ENCODE measurements at regions not wholly inside any gene's neighbourhood (a gene's known extent, or its start where the extent isn't known, plus 50 kb on each side); places are given as distances from the start of the nearest gene placed in this dataset.
"Not testable (repeated sequence)": the region's sequence is repeated elsewhere in the genome, so short reads cannot be mapped to it uniquely, and the experiment has no call there.

DNA sequence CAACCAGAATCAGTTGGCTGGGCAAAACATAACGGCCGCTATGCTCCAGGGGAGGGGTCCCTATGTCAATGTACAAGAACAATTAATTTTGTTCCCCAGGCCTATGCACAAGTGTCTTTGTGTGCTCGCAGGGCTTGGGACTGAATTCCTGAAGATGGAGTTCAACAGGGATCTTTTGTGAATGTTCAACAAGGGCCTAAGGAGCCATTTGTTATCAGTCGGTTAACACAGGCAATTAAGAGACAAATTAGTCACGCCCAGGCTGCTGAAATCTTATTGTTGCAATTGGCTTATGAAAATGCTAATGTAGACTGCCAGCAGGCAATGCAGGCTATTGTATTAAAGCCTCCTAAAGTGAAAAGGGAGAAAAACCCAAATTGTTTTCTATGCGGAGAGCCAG, 117.5 kb downstream of the ZNF429 start:
- Histone ChIP-seq H3K4me3 (no peak overlapping the region), H3K4me1 (no peaks in the 10 kb centered on the region), H3K27ac (no peak overlapping the region), H3K27me3 (no peaks in the 10 kb centered on the region), H3K9me3 (no peaks in the 10 kb centered on the region), H3K36me3 (no peaks in the 10 kb centered on the region)
- TF ChIP-seq, protein P1, sequence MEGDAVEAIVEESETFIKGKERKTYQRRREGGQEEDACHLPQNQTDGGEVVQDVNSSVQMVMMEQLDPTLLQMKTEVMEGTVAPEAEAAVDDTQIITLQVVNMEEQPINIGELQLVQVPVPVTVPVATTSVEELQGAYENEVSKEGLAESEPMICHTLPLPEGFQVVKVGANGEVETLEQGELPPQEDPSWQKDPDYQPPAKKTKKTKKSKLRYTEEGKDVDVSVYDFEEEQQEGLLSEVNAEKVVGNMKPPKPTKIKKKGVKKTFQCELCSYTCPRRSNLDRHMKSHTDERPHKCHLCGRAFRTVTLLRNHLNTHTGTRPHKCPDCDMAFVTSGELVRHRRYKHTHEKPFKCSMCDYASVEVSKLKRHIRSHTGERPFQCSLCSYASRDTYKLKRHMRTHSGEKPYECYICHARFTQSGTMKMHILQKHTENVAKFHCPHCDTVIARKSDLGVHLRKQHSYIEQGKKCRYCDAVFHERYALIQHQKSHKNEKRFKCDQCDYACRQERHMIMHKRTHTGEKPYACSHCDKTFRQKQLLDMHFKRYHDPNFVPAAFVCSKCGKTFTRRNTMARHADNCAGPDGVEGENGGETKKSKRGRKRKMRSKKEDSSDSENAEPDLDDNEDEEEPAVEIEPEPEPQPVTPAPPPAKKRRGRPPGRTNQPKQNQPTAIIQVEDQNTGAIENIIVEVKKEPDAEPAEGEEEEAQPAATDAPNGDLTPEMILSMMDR (IDR thresholded peaks at IDR 0.05) = no peak
- ATAC-seq (no peak), DNase-seq (no peak)
- intact Hi-C loops (cut with DNase I) = no loop called here

DNA sequence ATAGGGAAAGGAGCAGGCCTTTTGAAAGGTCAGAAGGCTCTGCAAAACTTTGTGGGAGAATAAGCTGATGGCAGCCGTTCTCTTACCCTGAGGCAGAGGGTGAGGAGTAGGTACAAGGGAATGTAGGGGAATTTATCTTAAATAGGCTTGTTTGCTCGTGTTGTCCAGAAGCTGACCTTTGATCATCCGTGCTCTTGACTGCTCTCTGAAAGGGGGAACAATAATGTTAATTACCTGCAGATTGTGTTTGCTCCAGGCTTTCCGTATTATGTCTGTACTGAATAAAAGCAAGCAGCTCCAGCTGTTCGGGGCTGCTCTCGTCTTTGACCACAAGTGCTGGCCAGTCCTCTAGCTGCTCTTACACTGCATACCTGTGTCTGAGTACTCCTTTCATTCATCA, 116.3 kb downstream of the ZNF429 start:
- TF ChIP-seq, protein P1 (IDR thresholded peaks at IDR 0.05) = no peak
- H3K4me1 ChIP-seq = no peaks in the 10 kb centered on the region
- no peak for DNase-seq
- H3K27ac ChIP-seq = no peak overlapping the region
- intact Hi-C loops (cut with DNase I) = no loop called here
- H3K4me3 ChIP-seq = no peak overlapping the region
- no peaks in the 10 kb centered on the region for H3K27me3 ChIP-seq
- no peak for ATAC-seq
- H3K9me3 ChIP-seq = no peaks in the 10 kb centered on the region
- H3K36me3 ChIP-seq = no peaks in the 10 kb centered on the region

DNA sequence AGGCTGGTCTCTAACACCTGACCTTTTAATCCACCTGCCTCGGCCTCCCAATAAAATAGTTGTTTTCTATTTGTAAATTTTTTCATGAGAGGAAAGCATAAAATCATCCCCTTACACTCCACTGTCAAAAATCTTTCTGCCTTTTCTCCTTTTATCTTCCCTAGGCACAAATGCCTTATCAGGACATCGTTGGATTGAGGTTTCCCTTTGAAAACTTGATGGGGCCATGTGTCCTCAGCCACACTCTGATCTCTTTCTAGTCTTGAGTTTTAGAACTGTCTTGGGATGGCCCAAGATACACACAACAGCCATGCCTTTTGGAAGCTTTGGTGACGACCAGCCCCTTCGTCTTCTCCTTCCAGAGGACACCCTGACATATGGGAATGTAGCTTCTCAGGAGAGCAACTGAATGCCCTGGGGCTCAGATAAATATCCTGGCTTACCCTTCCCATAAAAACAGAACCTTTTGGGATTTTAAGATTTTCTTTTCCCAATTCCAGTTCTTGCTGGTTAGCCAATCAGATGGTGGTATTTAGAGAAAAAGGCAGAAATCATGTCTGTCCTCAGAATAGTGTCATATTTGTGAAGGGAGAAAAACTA, 112.4 kb downstream of the ZNF429 start:
- Histone ChIP-seq H3K27ac (no peak overlapping the region), H3K9me3 (no peaks in the 10 kb centered on the region), H3K27me3 (no peaks in the 10 kb centered on the region), H3K4me3 (no peak overlapping the region), H3K36me3 (no peaks in the 10 kb centered on the region), H3K4me1 (no peaks in the 10 kb centered on the region)
- DNase-seq = no peak
- ATAC-seq = no peak
- TF ChIP-seq, protein P1 (IDR thresholded peaks at IDR 0.05) = no peak
- intact Hi-C loops (cut with DNase I) = no loop called here

DNA sequence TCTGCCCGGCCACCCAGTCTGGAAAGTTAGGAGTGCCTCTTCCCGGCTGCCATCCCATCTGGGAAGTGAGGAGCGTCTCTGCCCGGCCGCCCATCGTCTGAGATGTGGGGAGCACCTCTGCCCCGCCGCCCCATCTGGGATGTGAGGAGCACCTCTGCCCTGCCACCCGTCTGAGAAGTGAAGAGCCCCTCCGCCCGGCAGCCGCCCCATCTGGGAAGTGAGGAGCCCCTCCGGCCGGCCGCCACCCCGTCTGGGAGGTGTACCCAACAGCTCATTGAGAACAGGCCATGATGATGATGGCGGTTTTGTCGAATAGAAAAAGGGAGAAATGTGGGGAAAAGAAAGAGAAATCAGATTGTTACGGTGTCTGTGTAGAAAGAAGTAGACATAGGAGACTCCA, 109.4 kb downstream of the ZNF429 start:
- intact Hi-C loops (cut with DNase I); H3K4me1 ChIP-seq; ATAC-seq; H3K9me3 ChIP-seq; H3K36me3 ChIP-seq; H3K27ac ChIP-seq; H3K4me3 ChIP-seq; DNase-seq; H3K27me3 ChIP-seq: not testable (repeated sequence)

DNA sequence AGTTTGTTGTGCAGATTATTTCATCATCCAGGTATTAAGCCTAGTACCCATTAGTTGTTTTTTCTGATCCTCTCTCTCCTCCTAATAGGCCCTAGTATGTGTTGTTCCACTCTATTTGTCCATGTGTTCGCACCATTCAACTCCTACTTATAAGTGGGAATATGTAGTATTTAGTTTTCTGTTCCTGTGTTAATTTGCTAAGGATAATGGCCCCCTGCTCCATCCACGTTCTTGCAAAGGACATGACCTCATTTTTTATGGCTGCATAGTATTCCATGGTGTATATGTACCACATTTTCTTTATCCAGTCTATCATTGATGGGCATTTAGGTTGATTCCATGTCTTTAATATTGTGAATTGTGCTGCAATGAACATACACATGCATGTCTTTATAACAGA, 107.8 kb downstream of the ZNF429 start:
- ATAC-seq; H3K36me3 ChIP-seq; intact Hi-C loops (cut with DNase I); H3K4me3 ChIP-seq; H3K27ac ChIP-seq; H3K27me3 ChIP-seq; H3K4me1 ChIP-seq; DNase-seq; H3K9me3 ChIP-seq: not testable (repeated sequence)

DNA sequence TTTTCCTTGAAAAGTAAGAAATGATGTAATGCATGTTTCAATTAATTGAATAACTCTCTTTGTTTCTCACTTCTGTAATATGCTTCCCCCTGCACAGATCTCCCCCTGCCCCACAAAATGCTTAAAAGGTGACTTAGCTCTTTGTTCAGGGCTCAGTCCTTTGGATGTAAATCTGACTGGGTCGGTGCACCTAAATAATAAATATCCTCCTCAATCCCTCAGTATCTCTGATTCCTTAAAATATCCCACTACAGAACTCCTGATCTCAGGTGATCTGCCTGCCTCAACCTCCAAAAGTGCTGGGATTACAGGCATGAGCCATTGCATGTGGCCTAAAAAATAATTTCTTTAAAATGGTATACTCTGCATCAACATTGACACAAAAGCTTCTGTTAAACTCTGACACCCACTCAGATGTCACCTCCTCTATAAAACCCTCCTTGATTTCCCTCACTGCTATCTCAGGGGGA, 107.0 kb downstream of the ZNF429 start:
- TF ChIP-seq, protein P1 (IDR thresholded peaks at IDR 0.05) = no peak
- Histone ChIP-seq H3K4me1 (no peaks in the 10 kb centered on the region), H3K27ac (no peak overlapping the region), H3K27me3 (no peaks in the 10 kb centered on the region), H3K4me3 (no peak overlapping the region), H3K36me3 (no peaks in the 10 kb centered on the region), H3K9me3 (no peaks in the 10 kb centered on the region)
- DNase-seq = no peak
- no peak for ATAC-seq
- intact Hi-C loops (cut with DNase I) = no loop called here

Measured in upper lobe of right lung (tissue), 1 donor.